SK-N-SH (cell line): ENCODE measurements at regions not wholly inside any gene's neighbourhood (a gene's known extent, or its start where the extent isn't known, plus 50 kb on each side); places are given as distances from the start of the nearest gene placed in this dataset.

Experiments
- CTCF ChIA-PET: fragments of 300-600, 350-600 bp; formaldehyde crosslinking; extraction: SDS; loops from one replicate; lab custom pipeline; 2021; lab: Yijun Ruan, JAX
- POLR2A ChIA-PET: fragments of 350-600 bp; sonication (Branson Sonifier 250); formaldehyde crosslinking; extraction: SDS; loops from one replicate; lab custom pipeline; 2020; ENCODE audit warnings: antibody characterized with exemption, inconsistent platforms; lab: Yijun Ruan, JAX
- DNase-seq: peaks from one replicate; pipeline ENCODE4 v3.0.0; 2012
- H2AFZ ChIP-seq: fragments of 200-600 bp; sonication (generic); 2 replicates; pipeline ENCODE4 v1.8.1; 2016; ENCODE audit warnings: antibody characterized with exemption, mild to moderate bottlenecking, low read depth
- H3F3A ChIP-seq: fragments of 200-600 bp; sonication (generic); replicated peaks from 2 replicates; pipeline ENCODE3; 2016; ENCODE audit warnings: antibody characterized with exemption, mild to moderate bottlenecking; ENCODE audit not compliant: insufficient read depth
- H3K27ac ChIP-seq, 2 experiments: fragments of 200-500 bp in 1 of 2; fragments of 200-600 bp in 1 of 2; sonication (Bioruptor generic) in 1 of 2; sonication (generic), shearing (Covaris generic) in 1 of 2; 2 replicates each; pipeline versions ENCODE4 v1.5.1 to v1.6.1; 2014 to 2016; ENCODE audit warnings: low read depth in 2 of 2, inconsistent platforms in 1 of 2, low read length in 1 of 2, mild to moderate bottlenecking in 1 of 2, mixed read lengths in 1 of 2
- H3K27me3 ChIP-seq: fragments of 200-600 bp; sonication (generic), shearing (Covaris generic); 2 replicates; pipeline ENCODE4 v1.6.1; 2016; ENCODE audit warnings: mixed run types; ENCODE audit not compliant: insufficient read depth
- H3K36me3 ChIP-seq, 2 experiments: fragments of 200-500 bp in 1 of 2; fragments of 200-600 bp in 1 of 2; sonication (Bioruptor generic) in 1 of 2; sonication (generic) in 1 of 2; replicated peaks in 1 of 2; 2 replicates each; pipeline versions ENCODE3 to v1.5.1; 2014 to 2016; ENCODE audit warnings: low read length in 1 of 2, mild to moderate bottlenecking in 1 of 2; ENCODE audit not compliant: insufficient read depth in 2 of 2, control insufficient read depth in 1 of 2
- H3K4me1 ChIP-seq, 2 experiments: fragments of 200-500 bp in 1 of 2; fragments of 200-600 bp in 1 of 2; sonication (Bioruptor generic) in 1 of 2; sonication (generic), shearing (Covaris generic) in 1 of 2; 2 replicates each; pipeline versions ENCODE4 v1.5.1 to v1.6.1; 2014 to 2016; ENCODE audit warnings: low read depth in 1 of 2, low read length in 1 of 2, mixed run types in 1 of 2; ENCODE audit not compliant: insufficient read depth in 2 of 2, control insufficient read depth in 1 of 2
- H3K4me2 ChIP-seq: fragments of 200-600 bp; sonication (generic), shearing (Covaris generic); 2 replicates; pipeline ENCODE4 v1.6.1; 2017; ENCODE audit warnings: mixed run types
- H3K4me3 ChIP-seq, 2 experiments: fragments of 200-500 bp in 1 of 2; fragments of 200-600 bp in 1 of 2; sonication (Bioruptor generic) in 1 of 2; sonication (generic), shearing (Covaris generic) in 1 of 2; 2 replicates each; pipeline versions ENCODE4 v1.5.1 to v1.8.1; 2014 to 2016; ENCODE audit warnings: low read depth in 2 of 2, inconsistent platforms in 1 of 2, low read length in 1 of 2, mild to moderate bottlenecking in 1 of 2, mixed read lengths in 1 of 2, moderate library complexity in 1 of 2
- H3K79me2 ChIP-seq: fragments of 200-600 bp; sonication (generic); 2 replicates; pipeline ENCODE4 v1.8.1; 2017; ENCODE audit warnings: mild to moderate bottlenecking; ENCODE audit not compliant: insufficient read depth
- H3K9ac ChIP-seq: fragments of 200-600 bp; sonication (generic); 2 replicates; pipeline ENCODE4 v1.6.1; 2017; ENCODE audit warnings: mixed run types
- H3K9me2 ChIP-seq: fragments of 200-600 bp; sonication (generic); 2 replicates; pipeline ENCODE4 v1.6.1; 2017; ENCODE audit warnings: mixed run types
- H3K9me3 ChIP-seq: fragments of 200-600 bp; sonication (generic); 2 replicates; pipeline ENCODE4 v1.6.1; 2017; ENCODE audit warnings: mixed run types, mild to moderate bottlenecking, moderate library complexity
- H4K20me1 ChIP-seq: fragments of 200-600 bp; sonication (generic); 2 replicates; pipeline ENCODE4 v1.6.1; 2017; ENCODE audit warnings: mild to moderate bottlenecking, mixed run types; ENCODE audit not compliant: insufficient read depth
- EP300 ChIP-seq, 2 experiments: IDR thresholded peaks; 2 replicates each; pipeline versions ENCODE4 v1.4.0 to v1.6.1; 2012; ENCODE audit warnings: borderline replicate concordance in 1 of 2, low read depth in 1 of 2, low read length in 1 of 2
- EZH2phosphoT487 ChIP-seq: fragments of 200-600 bp; sonication (generic); IDR thresholded peaks from 2 replicates; pipeline ENCODE4 v1.6.1; 2017; ENCODE audit warnings: low read depth, mixed run types, mild to moderate bottlenecking, antibody characterized with exemption, moderate library complexity, borderline replicate concordance
- FOSL2 ChIP-seq: IDR thresholded peaks from 2 replicates; pipeline ENCODE4 v1.4.0; 2012; ENCODE audit warnings: low read depth, mild to moderate bottlenecking, moderate library complexity, borderline replicate concordance
- GATA2 ChIP-seq: sonication (generic); formaldehyde crosslinking; IDR thresholded peaks from 2 replicates; pipeline ENCODE4 v1.5.0; 2020; ENCODE audit warnings: mild to moderate bottlenecking, missing genetic modification reagents
- JUND ChIP-seq: IDR thresholded peaks from 2 replicates; pipeline ENCODE4 v1.4.0; 2012
- MAX ChIP-seq: IDR thresholded peaks from 2 replicates; pipeline ENCODE4 v1.4.0; 2012; ENCODE audit warnings: low read depth
- MEF2A ChIP-seq: IDR thresholded peaks from 2 replicates; pipeline ENCODE4 v1.4.0; 2012; ENCODE audit warnings: low read depth, borderline replicate concordance
- NFIC ChIP-seq: IDR thresholded peaks from 2 replicates; pipeline ENCODE4 v1.4.0; 2012; ENCODE audit warnings: borderline replicate concordance
- NRF1 ChIP-seq: IDR thresholded peaks from 2 replicates; pipeline ENCODE4 v1.6.1; 2012; ENCODE audit warnings: low read depth, mild to moderate bottlenecking, low read length
- PBX3 ChIP-seq: IDR thresholded peaks from 2 replicates; pipeline ENCODE4; 2012
- POLR2AphosphoS5 ChIP-seq: IDR thresholded peaks from 2 replicates; pipeline ENCODE4 v1.6.1; 2012; ENCODE audit warnings: low read depth, low read length
- REST ChIP-seq: IDR thresholded peaks from 2 replicates; pipeline ENCODE4 v1.6.1; 2012; ENCODE audit warnings: mild to moderate bottlenecking, low read depth, low read length, moderate library complexity
- RFX5 ChIP-seq: IDR thresholded peaks from 2 replicates; pipeline ENCODE4 v1.6.1; 2012; ENCODE audit warnings: mild to moderate bottlenecking, improper control_type of control experiment, low read length
- SIN3A ChIP-seq: IDR thresholded peaks from 2 replicates; pipeline ENCODE4 v1.6.1; 2012; ENCODE audit warnings: low read depth, mild to moderate bottlenecking, low read length, moderate library complexity, borderline replicate concordance
- USF2 ChIP-seq: fragments of 150-350 bp; IDR thresholded peaks from 2 replicates; pipeline ENCODE4 v1.6.1; 2017; ENCODE audit warnings: antibody characterized with exemption, low read length, low read depth, borderline replicate concordance
- YY1 ChIP-seq: IDR thresholded peaks from 2 replicates; pipeline ENCODE4 v1.4.0; 2012; ENCODE audit warnings: low read depth, mild to moderate bottlenecking
- ZBTB33 ChIP-seq: IDR thresholded peaks from 2 replicates; pipeline ENCODE4 v1.4.0; 2012; ENCODE audit warnings: low read depth, borderline replicate concordance
- WGBS: methylation state at CpG from one replicate; pipeline ENCODE4 v1.1.6; 2017; ENCODE audit warnings: low lambda C conversion rate; 5-methylcytosine and 5-hydroxymethylcytosine counted together

GRCh38 chr7:83859827-83860226 is 210.9 kb upstream of the SEMA3E start:
- 58% methylated on average over 1 of the region's 1 CpG for WGBS
- Histone ChIP-seq H4K20me1 (no peaks in the 10 kb centered on the region), H3K27ac (no peak overlapping the region), H3K9ac (no peak overlapping the region), H3K4me1 (no peaks in the 10 kb centered on the region), H3K4me2 (no peak overlapping the region), H3K79me2 (no peaks in the 10 kb centered on the region), H3K27me3 (no peaks in the 10 kb centered on the region), H3F3A (no peaks in the 10 kb centered on the region), H2AFZ (no peak overlapping the region), H3K9me2 (peaks cover 3% of the 10 kb centered on the region; the same call in 1 of the 2 replicates), H3K36me3 (no peaks in the 10 kb centered on the region), H3K4me3 (no peak overlapping the region), H3K9me3 (no peaks in the 10 kb centered on the region)
- ChIA-PET CTCF (no interaction called here), POLR2A (no interaction called here)
- TF ChIP-seq ZBTB33, result no peak
- no peak for TF ChIP-seq EZH2phosphoT487
- TF ChIP-seq NRF1, result no peak
- TF ChIP-seq MAX, result no peak
- TF ChIP-seq PBX3, result no peak
- TF ChIP-seq EP300 (IDR thresholded peaks at IDR 0.05; ENCODE audit: borderline replicate concordance in 1 of 2, low read depth in 1 of 2, low read length in 1 of 2), result no peak
- no peak for TF ChIP-seq REST
- TF ChIP-seq RFX5, result no peak
- TF ChIP-seq FOSL2, result no peak
- no peak for TF ChIP-seq SIN3A
- TF ChIP-seq YY1, result no peak
- no peak for TF ChIP-seq NFIC
- TF ChIP-seq JUND, result no peak
- no peak for TF ChIP-seq MEF2A
- TF ChIP-seq USF2, result no peak
- TF ChIP-seq GATA2 (CRISPR knock-in tag), result no peak
- TF ChIP-seq POLR2AphosphoS5, result no peak
- no peak for DNase-seq
